ENCODE measurements at regions not wholly inside any gene's neighbourhood (a gene's known extent, or its start where the extent isn't known, plus 50 kb on each side); places are given as distances from the start of the nearest gene placed in this dataset.

- Mint-ChIP-seq H3K9me3 (no peaks in the 10 kb centered on the region), H3K27me3 (no peaks in the 10 kb centered on the region), H3K4me1 (no peaks in the 10 kb centered on the region), H3K27ac (no peak overlapping the region), H3K36me3 (ENCODE audit: low read depth) (no peaks in the 10 kb centered on the region), H3K4me3 (no peak overlapping the region)
- ChIA-PET CTCF (no interaction called here), POLR2A (no interaction called here)
- no peak for DNase-seq
Observed at GRCh38 chr5:2288968-2289367, 406.2 kb upstream of the IRX4 start.

- Mint-ChIP-seq H3K27me3 (no peaks in the 10 kb centered on the region), H3K27ac (no peak overlapping the region), H3K36me3 (ENCODE audit: low read depth) (no peaks in the 10 kb centered on the region), H3K4me1 (no peaks in the 10 kb centered on the region), H3K9me3 (no peaks in the 10 kb centered on the region), H3K4me3 (no peak overlapping the region)
- ChIA-PET POLR2A (no interaction called here), CTCF (no interaction called here)
- no peak for DNase-seq
Observed at GRCh38 chr5:2288466-2288865, 405.7 kb upstream of the IRX4 start.

- ChIA-PET POLR2A (no interaction called here), CTCF (no interaction called here)
- no peak for DNase-seq
- Mint-ChIP-seq H3K9me3 (no peaks in the 10 kb centered on the region), H3K4me1 (no peaks in the 10 kb centered on the region), H3K36me3 (ENCODE audit: low read depth) (no peaks in the 10 kb centered on the region), H3K4me3 (no peak overlapping the region), H3K27me3 (no peaks in the 10 kb centered on the region), H3K27ac (no peak overlapping the region)
Observed at GRCh38 chr5:2286250-2286649, 403.5 kb upstream of the IRX4 start.

DNA sequence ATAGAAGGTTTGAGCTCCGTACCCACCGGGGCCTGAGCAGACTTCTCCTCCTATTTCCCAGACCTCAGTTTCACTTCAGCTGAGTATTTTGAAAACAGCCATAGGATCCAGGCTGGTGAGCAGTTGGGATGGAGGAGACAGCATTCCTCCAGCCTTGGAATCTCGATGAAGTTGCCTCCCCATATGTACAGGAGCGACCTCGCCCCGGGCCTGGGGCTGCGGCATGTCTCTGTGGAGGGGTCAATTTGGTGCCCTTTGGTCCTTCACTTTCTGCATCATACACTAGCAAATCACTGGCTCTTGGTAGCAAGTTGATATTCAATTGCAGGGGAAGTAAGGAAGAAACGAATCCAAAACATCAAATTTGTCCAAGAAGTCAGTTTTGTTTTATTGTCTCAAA is 402.0 kb upstream of the IRX4 start:
- Mint-ChIP-seq H3K9me3 (no peaks in the 10 kb centered on the region), H3K4me1 (no peaks in the 10 kb centered on the region), H3K36me3 (ENCODE audit: low read depth) (no peaks in the 10 kb centered on the region), H3K27ac (no peak overlapping the region), H3K4me3 (no peak overlapping the region), H3K27me3 (no peaks in the 10 kb centered on the region)
- ChIA-PET POLR2A (no interaction called here), CTCF (no interaction called here)
- no peak for DNase-seq

DNA sequence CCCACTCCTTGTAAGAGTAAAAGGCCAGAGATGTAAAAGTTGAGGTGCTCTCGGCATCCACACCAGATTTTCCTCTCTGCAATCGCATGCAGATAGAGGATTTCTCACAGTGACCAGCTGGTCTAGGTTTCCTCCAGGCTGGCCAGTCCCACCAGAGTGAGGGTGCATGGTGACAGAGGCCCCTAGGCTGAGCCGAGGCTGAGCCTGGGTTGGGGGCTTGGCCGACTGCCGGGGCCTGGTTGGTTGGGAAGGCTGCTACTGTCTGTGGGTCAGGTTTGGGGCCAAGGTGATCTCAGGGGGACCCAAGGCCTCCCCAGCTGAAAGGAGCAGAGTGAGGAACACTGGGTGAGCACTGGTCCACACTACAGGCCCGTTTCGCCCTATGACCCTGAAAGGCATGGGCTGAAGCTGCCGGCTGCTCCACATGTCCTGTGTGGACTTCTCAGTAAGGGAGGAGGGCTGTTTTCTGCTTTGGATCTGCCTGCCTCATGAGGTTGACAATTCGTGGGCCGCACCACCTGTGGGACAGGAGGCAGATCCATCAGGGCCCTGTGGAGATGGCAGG is 400.8 kb upstream of the IRX4 start:
- DNase-seq = no peak
- H3K27me3 Mint-ChIP-seq = no peaks in the 10 kb centered on the region
- ChIA-PET CTCF (no interaction called here), POLR2A (no interaction called here)
- no peaks in the 10 kb centered on the region for H3K9me3 Mint-ChIP-seq
- no peak overlapping the region for H3K27ac Mint-ChIP-seq
- H3K36me3 Mint-ChIP-seq (ENCODE audit: low read depth) = no peaks in the 10 kb centered on the region
- no peak overlapping the region for H3K4me3 Mint-ChIP-seq
- no peaks in the 10 kb centered on the region for H3K4me1 Mint-ChIP-seq

DNA sequence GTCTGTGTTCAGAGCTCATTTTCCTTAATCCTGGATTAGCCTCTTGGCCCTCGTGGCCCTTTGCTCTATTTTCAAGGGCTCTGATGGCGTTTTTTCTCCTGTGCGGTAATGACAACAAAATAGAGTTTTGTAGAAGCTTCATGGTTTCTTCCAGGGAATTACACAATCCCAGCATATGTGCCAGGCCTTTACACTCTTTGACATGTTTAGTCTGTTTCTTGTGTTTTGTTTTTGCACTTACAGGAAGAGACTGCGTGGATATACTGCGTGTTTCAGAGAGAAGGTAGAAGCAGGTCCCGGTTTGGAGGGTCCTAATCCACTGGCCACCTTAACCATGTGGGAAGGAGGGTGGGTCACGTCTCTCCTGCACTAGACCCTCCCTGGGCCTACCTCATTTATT is 400.2 kb upstream of the IRX4 start:
- ChIA-PET CTCF (no interaction called here), POLR2A (no interaction called here)
- Mint-ChIP-seq H3K4me1 (no peaks in the 10 kb centered on the region), H3K27ac (no peak overlapping the region), H3K9me3 (no peaks in the 10 kb centered on the region), H3K27me3 (no peaks in the 10 kb centered on the region), H3K4me3 (no peak overlapping the region), H3K36me3 (ENCODE audit: low read depth) (no peaks in the 10 kb centered on the region)
- no peak for DNase-seq

- no peaks in the 10 kb centered on the region for H3K4me1 Mint-ChIP-seq
- no peak overlapping the region for H3K27ac Mint-ChIP-seq
- ChIA-PET POLR2A (no interaction called here), CTCF (no interaction called here)
- H3K27me3 Mint-ChIP-seq = no peaks in the 10 kb centered on the region
- H3K36me3 Mint-ChIP-seq (ENCODE audit: low read depth) = no peaks in the 10 kb centered on the region
- no peak overlapping the region for H3K4me3 Mint-ChIP-seq
- H3K9me3 Mint-ChIP-seq = no peaks in the 10 kb centered on the region
- no peak for DNase-seq
Observed at GRCh38 chr5:2282034-2282690, 399.4 kb upstream of the IRX4 start.

DNA sequence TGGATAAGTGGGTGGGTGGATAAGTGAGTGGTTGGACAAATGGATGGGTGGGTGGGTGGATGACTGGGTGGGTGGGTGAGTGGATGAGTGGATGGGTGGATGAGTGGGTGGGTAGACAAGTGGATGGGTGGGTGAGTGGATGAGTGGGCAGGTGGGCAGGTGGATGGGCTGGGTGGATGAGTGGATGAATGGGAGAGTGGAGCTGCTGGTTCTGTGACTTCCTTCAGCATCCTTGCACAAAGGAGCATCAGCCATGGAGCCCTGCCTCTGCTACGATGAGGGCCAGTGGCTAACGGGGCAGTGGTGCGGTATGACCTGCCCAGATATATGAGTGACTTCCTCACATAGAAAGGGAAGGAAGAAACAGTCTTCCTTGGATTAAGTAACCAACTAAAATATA is 398.7 kb upstream of the IRX4 start:
- ChIA-PET CTCF (no interaction called here), POLR2A (no interaction called here)
- Mint-ChIP-seq H3K27me3 (no peaks in the 10 kb centered on the region), H3K36me3 (ENCODE audit: low read depth) (no peaks in the 10 kb centered on the region), H3K27ac (no peak overlapping the region), H3K4me3 (no peak overlapping the region), H3K4me1 (no peaks in the 10 kb centered on the region), H3K9me3 (no peaks in the 10 kb centered on the region)
- no peak for DNase-seq

DNA sequence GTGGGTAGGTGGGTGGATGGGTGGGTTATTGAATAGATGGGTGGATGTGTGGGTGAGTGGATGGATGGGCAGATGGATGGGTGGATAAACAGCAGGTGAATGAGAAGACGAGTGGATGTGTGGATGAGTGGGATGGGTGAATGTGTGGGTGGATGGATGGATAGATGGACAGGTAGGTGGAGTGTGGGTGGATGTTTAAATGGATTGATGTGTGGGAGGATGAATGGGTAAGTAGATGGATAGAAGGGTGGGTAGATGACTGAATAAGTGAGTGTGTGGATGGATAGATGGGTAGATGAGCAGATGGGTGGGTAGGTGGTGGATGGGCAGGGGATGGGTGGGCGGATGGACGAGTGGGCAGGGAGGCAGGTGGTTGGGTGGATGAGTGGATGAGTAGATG is 397.6 kb upstream of the IRX4 start:
- Mint-ChIP-seq H3K27ac (no peak overlapping the region), H3K9me3 (no peaks in the 10 kb centered on the region), H3K4me3 (no peak overlapping the region), H3K27me3 (no peaks in the 10 kb centered on the region), H3K4me1 (no peaks in the 10 kb centered on the region), H3K36me3 (ENCODE audit: low read depth) (no peaks in the 10 kb centered on the region)
- ChIA-PET CTCF (no interaction called here), POLR2A (no interaction called here)
- DNase-seq = no peak

DNA sequence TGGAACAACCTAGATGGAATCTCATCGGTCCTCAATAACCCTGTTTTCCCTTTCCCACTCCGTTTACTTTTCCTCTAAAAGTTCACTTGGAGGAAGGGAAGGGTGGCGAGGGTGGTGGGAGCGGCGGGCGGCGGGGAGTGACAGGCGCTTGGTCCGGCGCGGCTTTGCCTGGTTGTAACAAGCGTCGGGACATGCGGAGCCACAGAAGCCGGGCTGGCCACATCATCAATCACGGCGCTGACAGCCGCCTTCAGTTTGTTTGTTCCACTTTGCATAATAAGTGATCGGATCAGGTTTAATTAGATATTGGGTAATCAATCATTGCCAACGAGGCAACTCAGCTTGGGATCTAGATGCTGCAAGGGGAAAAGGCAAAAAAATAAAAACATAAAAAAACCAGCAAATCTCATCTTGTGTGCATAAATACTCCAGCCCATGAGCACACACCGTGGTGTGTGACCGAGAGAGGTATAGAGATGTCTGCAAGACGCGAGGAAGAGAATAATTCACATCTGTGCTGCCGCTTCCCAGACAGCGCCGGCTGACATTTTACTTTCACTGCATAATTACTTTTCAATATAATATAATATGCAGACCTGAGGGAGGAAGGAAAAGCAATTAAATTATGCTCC is 396.2 kb upstream of the IRX4 start:
- no peaks in the 10 kb centered on the region for H3K27me3 Mint-ChIP-seq
- no peak overlapping the region for H3K27ac Mint-ChIP-seq
- ChIA-PET CTCF (no interaction called here), POLR2A (no interaction called here)
- no peaks in the 10 kb centered on the region for H3K4me1 Mint-ChIP-seq
- DNase-seq = no peak
- no peaks in the 10 kb centered on the region for H3K36me3 Mint-ChIP-seq (ENCODE audit: low read depth)
- no peak overlapping the region for H3K4me3 Mint-ChIP-seq
- H3K9me3 Mint-ChIP-seq = no peaks in the 10 kb centered on the region

GRCh38 chr5:2277886-2278285 is 395.2 kb upstream of the IRX4 start:
- CTCF ChIA-PET = no interaction called here
- no peaks in the 10 kb centered on the region for H3K4me1 Mint-ChIP-seq

DNA sequence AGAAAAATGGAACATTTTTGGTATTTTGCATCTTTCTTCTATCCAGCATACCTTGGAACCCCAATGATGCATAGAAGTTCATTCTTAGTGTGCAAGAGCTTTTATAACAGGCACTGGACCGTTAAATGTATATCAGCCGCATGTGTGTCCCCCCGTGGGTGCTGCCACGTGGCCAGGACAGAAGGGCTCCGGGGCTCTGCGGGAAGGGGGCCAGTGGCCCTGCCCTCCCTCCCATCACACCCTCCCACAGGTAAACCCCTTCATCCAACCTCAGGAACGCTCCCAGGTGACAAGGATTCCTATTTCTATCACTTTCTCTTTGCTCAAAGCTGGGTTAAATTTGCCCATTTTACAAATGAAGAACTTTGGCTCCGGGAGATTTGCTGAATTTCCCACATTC is 393.4 kb upstream of the IRX4 start:
- no peak for DNase-seq
- no peaks in the 10 kb centered on the region for H3K36me3 Mint-ChIP-seq (ENCODE audit: low read depth)
- H3K4me3 Mint-ChIP-seq = no peak overlapping the region
- no peaks in the 10 kb centered on the region for H3K4me1 Mint-ChIP-seq
- ChIA-PET CTCF (no interaction called here), POLR2A (no interaction called here)
- no peaks in the 10 kb centered on the region for H3K27me3 Mint-ChIP-seq
- no peak overlapping the region for H3K27ac Mint-ChIP-seq
- no peaks in the 10 kb centered on the region for H3K9me3 Mint-ChIP-seq

More at GRCh38 chr5:2277886-2278285, 395.2 kb upstream of the IRX4 start:
- Mint-ChIP-seq H3K27me3 (no peaks in the 10 kb centered on the region), H3K27ac (no peak overlapping the region), H3K9me3 (no peaks in the 10 kb centered on the region), H3K36me3 (ENCODE audit: low read depth) (no peaks in the 10 kb centered on the region), H3K4me3 (no peak overlapping the region)
- DNase-seq = no peak
- POLR2A ChIA-PET = no interaction called here

- Mint-ChIP-seq H3K9me3 (no peaks in the 10 kb centered on the region), H3K27ac (no peak overlapping the region), H3K27me3 (no peaks in the 10 kb centered on the region), H3K36me3 (ENCODE audit: low read depth) (no peaks in the 10 kb centered on the region), H3K4me1 (no peaks in the 10 kb centered on the region), H3K4me3 (no peak overlapping the region)
- DNase-seq = no peak
- CTCF ChIA-PET = no interaction called here
- POLR2A ChIA-PET = no interaction called here
Observed at GRCh38 chr5:2272755-2273154, 390.0 kb upstream of the IRX4 start.

DNA sequence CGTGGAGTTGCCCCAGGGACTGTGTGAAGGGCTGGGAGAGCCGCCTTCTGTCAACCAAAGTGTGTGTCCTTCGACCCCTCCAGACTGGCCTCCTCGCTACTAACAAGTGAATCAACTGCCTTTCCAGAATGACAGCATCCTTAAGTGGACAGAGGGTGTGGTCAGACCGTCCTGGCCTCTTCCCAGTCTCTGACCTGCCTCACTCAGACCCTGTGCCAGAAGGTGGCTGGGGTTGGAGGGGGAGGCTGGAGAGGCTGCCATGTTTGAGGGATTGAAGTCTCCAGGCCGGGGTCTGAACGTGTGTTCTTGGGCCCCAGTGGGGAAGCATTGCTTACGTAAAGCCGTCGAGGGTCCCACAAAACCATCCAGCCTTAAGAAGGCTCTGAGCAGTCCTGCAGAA is 389.3 kb upstream of the IRX4 start:
- Mint-ChIP-seq H3K27ac (no peak overlapping the region), H3K9me3 (no peaks in the 10 kb centered on the region), H3K4me1 (no peaks in the 10 kb centered on the region), H3K27me3 (no peaks in the 10 kb centered on the region), H3K4me3 (no peak overlapping the region), H3K36me3 (ENCODE audit: low read depth) (no peaks in the 10 kb centered on the region)
- DNase-seq = no peak
- CTCF ChIA-PET = no interaction called here
- POLR2A ChIA-PET = no interaction called here
